HepG2 (cell line): ENCODE measurements at regions not wholly inside any gene's neighbourhood (a gene's known extent, or its start where the extent isn't known, plus 50 kb on each side); places are given as distances from the start of the nearest gene placed in this dataset.

Experiments
- ATAC-seq: fragments of 200-7000 bp; cut with Tn5 transposase; 3 replicates; pipeline ENCODE4 v1.9.1; 2020; ENCODE audit warnings: mild to moderate bottlenecking, moderate library complexity
- BruUV-seq: library from RNA; stranded (reverse); fragments of 400-500 nt; replicated peaks from 2 replicates; lab custom pipeline; 2021; lab: Mats Ljungman, UMichigan
- CTCF ChIA-PET: fragments of 300-600 bp; formaldehyde crosslinking; extraction: SDS; loops from one replicate; lab custom pipeline; 2021; ENCODE audit warnings: low total read pairs, inconsistent platforms, low intra/inter-chr PET ratio; lab: Yijun Ruan, JAX
- POLR2A ChIA-PET: fragments of 350-600 bp; sonication (Branson Sonifier 250); formaldehyde crosslinking; loops from one replicate; lab custom pipeline; 2020; ENCODE audit warnings: antibody characterized with exemption, inconsistent platforms; lab: Yijun Ruan, JAX
- DNase-seq: peaks from one replicate; pipeline ENCODE4 v3.0.0-alpha.2; 2015; ENCODE audit warnings: low spot score
- FAIRE-seq: peaks from 3 replicates; lab custom pipeline; 2011; peaks lifted over from hg19 to GRCh38; lab: Jason Lieb, UNC
- H2AFZ ChIP-seq: one replicate; pipeline ENCODE4 v1.6.1; 2011; ENCODE audit warnings: low read length, inconsistent platforms
- H3K27ac ChIP-seq: fragments of 300-600 bp; 3 replicates; pipeline ENCODE4 v1.8.0; 2011; ENCODE audit warnings: mixed run types, mild to moderate bottlenecking, mixed read lengths, low read length, inconsistent platforms; ENCODE audit not compliant: insufficient read depth; ENCODE audit errors: extremely low read length
- H3K27me3 ChIP-seq, 2 experiments: fragments of 200-600 bp in 1 of 2; 2 replicates in 1 of 2; 3 replicates in 1 of 2; pipeline versions ENCODE4 v1.6.0 to v1.8.0; 2011; ENCODE audit warnings: low read length in 2 of 2, mild to moderate bottlenecking in 2 of 2, moderate library complexity in 2 of 2, inconsistent platforms in 1 of 2; ENCODE audit not compliant: insufficient read depth in 2 of 2, control insufficient read depth in 1 of 2
- H3K36me3 ChIP-seq, 2 experiments: fragments of 200-600 bp in 1 of 2; replicated peaks in 1 of 2; 2 replicates in 1 of 2; 3 replicates in 1 of 2; pipeline versions ENCODE4 v1.5.1 to v1.8.0; 2011; ENCODE audit warnings: low read length in 2 of 2, inconsistent platforms in 1 of 2; ENCODE audit not compliant: insufficient read depth in 2 of 2, control insufficient read depth in 1 of 2
- H3K4me1 ChIP-seq: 2 replicates; pipeline ENCODE4 v1.5.1; 2012; ENCODE audit warnings: low read length, inconsistent platforms; ENCODE audit not compliant: insufficient read depth
- H3K4me2 ChIP-seq: 2 replicates; pipeline ENCODE4 v1.6.0; 2011; ENCODE audit warnings: low read depth, low read length, inconsistent platforms
- H3K4me3 ChIP-seq, 3 experiments: fragments of 200-600 bp in 1 of 3; sonication (generic), shearing (Covaris generic) in 1 of 3; replicated peaks in 1 of 3; 2 replicates each; pipeline ENCODE4 v1.5.1; 2011 to 2016; ENCODE audit warnings: low read length in 3 of 3, inconsistent platforms in 2 of 3, low read depth in 2 of 3, mild to moderate bottlenecking in 2 of 3, control low read depth in 1 of 3, mixed read lengths in 1 of 3; ENCODE audit not compliant: insufficient read depth in 1 of 3
- H3K79me2 ChIP-seq: one replicate; pipeline ENCODE4 v1.6.1; 2011; ENCODE audit warnings: low read length, inconsistent platforms; ENCODE audit not compliant: insufficient read depth
- H3K9ac ChIP-seq: 2 replicates; pipeline ENCODE4 v1.6.0; 2011; ENCODE audit warnings: mild to moderate bottlenecking, low read depth, low read length, inconsistent platforms; ENCODE audit not compliant: insufficient read depth
- H3K9me3 ChIP-seq: 2 replicates; pipeline ENCODE4 v1.5.1; 2012; ENCODE audit warnings: mild to moderate bottlenecking, low read length
- H4K20me1 ChIP-seq: 2 replicates; pipeline ENCODE4 v1.6.0; 2011; ENCODE audit warnings: inconsistent platforms, mild to moderate bottlenecking, low read length, moderate library complexity; ENCODE audit not compliant: insufficient read depth
- KMT2B ChIP-seq: IDR thresholded peaks from 2 replicates; pipeline ENCODE4 v1.6.1; 2016; ENCODE audit warnings: missing genetic modification reagents, missing compliant biosample characterization
- ZNF557 ChIP-seq: sonication (generic); formaldehyde crosslinking; IDR thresholded peaks from 2 replicates; pipeline ENCODE4 v1.4.0; 2020; ENCODE audit warnings: missing genetic modification reagents
- WGBS: methylation state at CpG from one replicate; pipeline ENCODE4 v1.1.6; 2017; ENCODE audit warnings: low lambda C conversion rate; 5-methylcytosine and 5-hydroxymethylcytosine counted together
- in situ Hi-C: cut with HindIII; loops from 2 replicates; pipeline ENCODE4 v1.10.0; 2017; ENCODE audit warnings: low pct_unique_long_range_greater_than_20kb; ENCODE audit not compliant: extremely low pct_ligation_motif_present
- intact Hi-C: fragments of 100-400 bp; cut with micrococcal nuclease; formaldehyde crosslinking; loops from one replicate; pipeline ENCODE4 v1.10.0; 2022; ENCODE audit not compliant: unreplicated experiment
- TF ChIP-seq, protein P1 (sequence below): IDR thresholded peaks from 2 replicates; pipeline ENCODE4 v1.6.1; 2016; ENCODE audit warnings: control low read depth
- TF ChIP-seq, protein P2 (sequence below): sonication (generic); formaldehyde crosslinking; IDR thresholded peaks from 2 replicates; pipeline ENCODE4 v1.8.0; 2022; ENCODE audit warnings: low read depth, missing genetic modification reagents
- TF ChIP-seq, protein P3 (sequence below): sonication (generic); formaldehyde crosslinking; conservative IDR thresholded peaks from 2 replicates; pipeline ENCODE4 v1.8.1; 2023; ENCODE audit warnings: missing genetic modification reagents

DNA sequence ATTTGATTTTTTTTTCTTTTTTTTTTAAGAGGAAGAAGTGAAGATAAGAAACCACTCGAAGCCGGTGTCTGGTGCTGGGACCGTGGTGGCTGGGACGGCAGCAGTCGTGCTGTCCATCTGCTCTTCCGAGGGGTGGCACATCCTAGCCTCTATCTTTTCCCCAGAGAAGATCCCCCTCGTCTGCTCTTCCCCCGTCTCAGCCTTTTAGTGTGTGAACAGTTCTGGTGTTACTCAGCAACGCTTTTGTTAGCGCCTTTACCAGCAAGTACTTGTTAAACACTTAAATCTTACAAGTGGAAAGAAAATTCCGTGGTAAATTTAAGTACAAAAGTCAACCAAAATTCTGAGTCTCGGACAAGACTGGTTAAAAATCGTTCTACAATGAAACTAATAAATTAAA is 90.1 kb downstream of the RSPH3 start:
- FAIRE-seq (no peak), ATAC-seq (no peak), DNase-seq (no peak)
- Histone ChIP-seq H3K4me1 (peaks cover 4% of the 10 kb centered on the region; the same call in 1 of the 2 replicates), H3K4me2 (no peak overlapping the region), H3K27ac (no peak overlapping the region), H3K36me3 (no peaks in the 10 kb centered on the region), H2AFZ (no peak overlapping the region), H3K9ac (no peak overlapping the region), H4K20me1 (no peaks in the 10 kb centered on the region), H3K9me3 (peaks cover 15% of the 10 kb centered on the region), H3K4me3 (no peak overlapping the region), H3K27me3 (no peaks in the 10 kb centered on the region; a peak in 2 of 5 replicates), H3K79me2 (no peaks in the 10 kb centered on the region)
- CTCF ChIA-PET: no interaction called here
- 55% methylated on average over 13 of the region's 13 CpGs for WGBS
- intact Hi-C loops: no loop called here
- TF ChIP-seq, protein P1, sequence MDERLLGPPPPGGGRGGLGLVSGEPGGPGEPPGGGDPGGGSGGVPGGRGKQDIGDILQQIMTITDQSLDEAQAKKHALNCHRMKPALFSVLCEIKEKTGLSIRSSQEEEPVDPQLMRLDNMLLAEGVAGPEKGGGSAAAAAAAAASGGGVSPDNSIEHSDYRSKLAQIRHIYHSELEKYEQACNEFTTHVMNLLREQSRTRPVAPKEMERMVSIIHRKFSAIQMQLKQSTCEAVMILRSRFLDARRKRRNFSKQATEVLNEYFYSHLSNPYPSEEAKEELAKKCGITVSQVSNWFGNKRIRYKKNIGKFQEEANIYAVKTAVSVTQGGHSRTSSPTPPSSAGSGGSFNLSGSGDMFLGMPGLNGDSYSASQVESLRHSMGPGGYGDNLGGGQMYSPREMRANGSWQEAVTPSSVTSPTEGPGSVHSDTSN (CRISPR knock-in tag): no peak
- TF ChIP-seq KMT2B (CRISPR knock-in tag): no peak
- TF ChIP-seq, protein P2, sequence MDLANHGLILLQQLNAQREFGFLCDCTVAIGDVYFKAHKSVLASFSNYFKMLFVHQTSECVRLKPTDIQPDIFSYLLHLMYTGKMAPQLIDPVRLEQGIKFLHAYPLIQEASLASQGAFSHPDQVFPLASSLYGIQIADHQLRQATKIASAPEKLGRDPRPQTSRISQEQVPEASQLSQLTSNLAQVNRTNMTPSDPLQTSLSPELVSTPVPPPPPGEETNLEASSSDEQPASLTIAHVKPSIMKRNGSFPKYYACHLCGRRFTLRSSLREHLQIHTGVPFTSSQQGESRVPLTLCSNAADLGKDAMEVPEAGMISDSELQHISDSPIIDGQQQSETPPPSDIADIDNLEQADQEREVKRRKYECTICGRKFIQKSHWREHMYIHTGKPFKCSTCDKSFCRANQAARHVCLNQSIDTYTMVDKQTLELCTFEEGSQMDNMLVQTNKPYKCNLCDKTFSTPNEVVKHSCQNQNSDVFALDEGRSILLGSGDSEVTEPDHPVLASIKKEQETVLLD (CRISPR knock-in tag): no peak
- POLR2A ChIA-PET: no interaction called here
- in situ Hi-C loops: no loop called here
- BruUV-seq: no TSS peak

DNA sequence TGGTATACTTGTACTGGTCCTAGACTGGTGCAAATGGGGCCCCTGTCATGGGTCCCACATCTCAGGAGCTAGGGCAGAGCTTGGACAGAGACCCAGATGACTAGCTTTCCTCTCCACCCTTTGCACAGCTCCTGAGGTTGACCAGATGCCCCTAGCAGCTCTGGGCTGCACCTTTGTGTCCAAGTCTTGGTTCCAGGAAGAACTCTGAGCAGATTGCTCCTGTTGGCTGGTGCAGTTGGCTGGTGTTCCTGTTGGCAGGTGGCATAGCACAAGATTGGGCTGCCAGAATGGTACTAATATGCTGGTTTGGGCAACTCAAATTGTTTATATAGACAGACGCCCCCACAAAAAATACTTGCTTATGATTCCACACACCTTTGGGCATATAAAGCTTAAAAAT is 89.4 kb upstream of the EZR start:
- ChIA-PET POLR2A (no interaction called here), CTCF (no interaction called here)
- no peak overlapping the region for H3K4me2 ChIP-seq
- H3K4me1 ChIP-seq: no peaks in the 10 kb centered on the region
- H3K27ac ChIP-seq: no peak overlapping the region
- no TSS peak for BruUV-seq
- no peak overlapping the region for H3K9ac ChIP-seq
- intact Hi-C loops (no loop called here), in situ Hi-C loops (no loop called here)
- peaks cover 22% of the 10 kb centered on the region for H3K9me3 ChIP-seq
- WGBS: 90% methylated on average over 1 of the region's 1 CpG
- no peak for DNase-seq
- no peak for ATAC-seq
- no peak overlapping the region for H3K4me3 ChIP-seq
- H3K79me2 ChIP-seq: no peaks in the 10 kb centered on the region
- no peak for TF ChIP-seq ZNF557 (CRISPR knock-in tag)
- TF ChIP-seq, protein P3, sequence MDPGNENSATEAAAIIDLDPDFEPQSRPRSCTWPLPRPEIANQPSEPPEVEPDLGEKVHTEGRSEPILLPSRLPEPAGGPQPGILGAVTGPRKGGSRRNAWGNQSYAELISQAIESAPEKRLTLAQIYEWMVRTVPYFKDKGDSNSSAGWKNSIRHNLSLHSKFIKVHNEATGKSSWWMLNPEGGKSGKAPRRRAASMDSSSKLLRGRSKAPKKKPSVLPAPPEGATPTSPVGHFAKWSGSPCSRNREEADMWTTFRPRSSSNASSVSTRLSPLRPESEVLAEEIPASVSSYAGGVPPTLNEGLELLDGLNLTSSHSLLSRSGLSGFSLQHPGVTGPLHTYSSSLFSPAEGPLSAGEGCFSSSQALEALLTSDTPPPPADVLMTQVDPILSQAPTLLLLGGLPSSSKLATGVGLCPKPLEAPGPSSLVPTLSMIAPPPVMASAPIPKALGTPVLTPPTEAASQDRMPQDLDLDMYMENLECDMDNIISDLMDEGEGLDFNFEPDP (CRISPR knock-in tag): no peak
- TF ChIP-seq, all 625 proteins: peak for 0
- Histone ChIP-seq H3K27me3 (no peaks in the 10 kb centered on the region; a peak in 2 of 5 replicates), H4K20me1 (no peaks in the 10 kb centered on the region), H3K36me3 (no peaks in the 10 kb centered on the region), H2AFZ (no peak overlapping the region)
- no peak for FAIRE-seq
